GM11168 (cell line): ENCODE measurements at regions not wholly inside any gene's neighbourhood (a gene's known extent, or its start where the extent isn't known, plus 50 kb on each side); places are given as distances from the start of the nearest gene placed in this dataset.

Experiments
- in situ Hi-C: fragments of 300-500 bp; cut with MboI; formaldehyde crosslinking; loops from one replicate; pipeline ENCODE4 v1.12.0; 2022; ENCODE audit warnings: low sequenced_read_pairs; ENCODE audit not compliant: unreplicated experiment

- in situ Hi-C loops = no loop called here
These were observed 245.7 kb upstream of the THRB start for GRCh38 chr3:24740326-24740725.

GRCh38 chr3:24741506-24741905, 246.9 kb upstream of the THRB start:
- in situ Hi-C loops = no loop called here

GRCh38 chr3:24748520-24748919, 253.9 kb upstream of the THRB start:
- in situ Hi-C loops = no loop called here

- in situ Hi-C loops = loop anchor here (25.0 kb wide), 1 partner anchor 286 kb away; no protein-coding TSS in a partner anchor
These were observed 256.4 kb upstream of the THRB start for GRCh38 chr3:24751020-24751419.

- in situ Hi-C loops = loop anchor here (25.0 kb wide), 1 partner anchor 281 kb away; no protein-coding TSS in a partner anchor
These were observed 261.6 kb upstream of the THRB start for GRCh38 chr3:24756101-24756888.

- in situ Hi-C loops = loop anchor here (25.0 kb wide), 1 partner anchor 274 kb away; no protein-coding TSS in a partner anchor
These were observed 268.7 kb upstream of the THRB start for GRCh38 chr3:24763393-24763792.

- in situ Hi-C loops = loop anchor here (25.0 kb wide), 1 partner anchor 273 kb away; no protein-coding TSS in a partner anchor
These were observed 269.7 kb upstream of the THRB start for GRCh38 chr3:24764236-24764915.

- in situ Hi-C loops = loop anchor here (25.0 kb wide), 1 partner anchor 272 kb away; no protein-coding TSS in a partner anchor
These were observed 270.7 kb upstream of the THRB start for GRCh38 chr3:24765399-24765798.

GRCh38 chr3:24769918-24770317, 275.3 kb upstream of the THRB start:
- in situ Hi-C loops = loop anchor here (25.0 kb wide), 1 partner anchor 267 kb away; no protein-coding TSS in a partner anchor

GRCh38 chr3:24773798-24774197, 279.1 kb upstream of the THRB start:
- in situ Hi-C loops = loop anchor here (25.0 kb wide), 1 partner anchor 264 kb away; no protein-coding TSS in a partner anchor

GRCh38 chr3:24780991-24781390, 286.3 kb upstream of the THRB start:
- in situ Hi-C loops = no loop called here

- in situ Hi-C loops = no loop called here
These were observed 286.8 kb upstream of the THRB start for GRCh38 chr3:24781454-24781853.

- in situ Hi-C loops = loop anchor here (10.0 kb wide), 1 partner anchor 791 kb away; no protein-coding TSS in a partner anchor
These were observed 299.2 kb upstream of the THRB start for GRCh38 chr3:24793896-24794295.

GRCh38 chr3:24802614-24803013, 308.0 kb upstream of the THRB start:
- in situ Hi-C loops = no loop called here

- in situ Hi-C loops = no loop called here
These were observed 309.4 kb upstream of the THRB start for GRCh38 chr3:24804095-24804494.

- in situ Hi-C loops = no loop called here
These were observed 316.2 kb upstream of the THRB start for GRCh38 chr3:24810881-24811280.

- in situ Hi-C loops = no loop called here
These were observed 317.5 kb upstream of the THRB start for GRCh38 chr3:24812116-24812515.

- in situ Hi-C loops = no loop called here
These were observed 323.4 kb upstream of the THRB start for GRCh38 chr3:24818055-24818454.

GRCh38 chr3:24828011-24828410, 333.4 kb upstream of the THRB start:
- in situ Hi-C loops = no loop called here

- in situ Hi-C loops = no loop called here
These were observed 333.9 kb upstream of the THRB start for GRCh38 chr3:24828551-24828950.

GRCh38 chr3:24829011-24829581, 334.4 kb upstream of the THRB start:
- in situ Hi-C loops = no loop called here
